ENCODE measurements at regions not wholly inside any gene's neighbourhood (a gene's known extent, or its start where the extent isn't known, plus 50 kb on each side); places are given as distances from the start of the nearest gene placed in this dataset.
A peak's percentile ranks its signal among the peaks of the same experiment; 100 is the strongest.
"Not testable (repeated sequence)": the region's sequence is repeated elsewhere in the genome, so short reads cannot be mapped to it uniquely, and the experiment has no call there.

- no peak for DNase-seq
Measured at GRCh38 chr1:10942542-10942912, 69.9 kb upstream of the TARDBP start.

- DNase-seq: no peak
Measured at GRCh38 chr1:10943041-10943440, 69.4 kb upstream of the TARDBP start.

GRCh38 chr1:10943991-10944730, 68.3 kb upstream of the TARDBP start:
- DNase-seq: peak; percentile 58

- DNase-seq: no peak
Measured at GRCh38 chr1:10945991-10946509, 66.4 kb upstream of the TARDBP start.

- no peak for DNase-seq
Measured at GRCh38 chr1:10947181-10947580, 65.3 kb upstream of the TARDBP start.

GRCh38 chr1:10947691-10948462, 64.6 kb upstream of the TARDBP start:
- DNase-seq: no peak

- DNase-seq: no peak
Measured at GRCh38 chr1:10948463-10948775, 64.0 kb upstream of the TARDBP start.

- DNase-seq: no peak
Measured at GRCh38 chr1:10950316-10951172, 61.9 kb upstream of the TARDBP start.

GRCh38 chr1:10951298-10951697, 61.2 kb upstream of the TARDBP start:
- DNase-seq: not testable (repeated sequence)

- DNase-seq: no peak
Measured at GRCh38 chr1:10951961-10952360, 60.5 kb upstream of the TARDBP start.

- DNase-seq: no peak
Measured at GRCh38 chr1:10953505-10954193, 58.8 kb upstream of the TARDBP start.

GRCh38 chr1:10957133-10957532, 55.3 kb upstream of the TARDBP start:
- no peak for DNase-seq

GRCh38 chr1:10958614-10959013, 53.8 kb upstream of the TARDBP start:
- DNase-seq: no peak

- DNase-seq: peak; percentile 70
Measured at GRCh38 chr1:10960411-10961299, 51.8 kb upstream of the TARDBP start.

- DNase-seq: no peak
Measured at GRCh38 chr1:10961300-10961833, 51.1 kb upstream of the TARDBP start.

GRCh38 chr1:10962483-10962882, 50.0 kb upstream of the TARDBP start:
- no peak for DNase-seq

Data from hindlimb muscle (tissue), 1 donor.